NCI-H146 (cell line): ENCODE measurements at regions not wholly inside any gene's neighbourhood (a gene's known extent, or its start where the extent isn't known, plus 50 kb on each side); places are given as distances from the start of the nearest gene placed in this dataset.

Experiments
- DNase-seq: peaks from one replicate; lab custom pipeline; 2025; lab: John Stamatoyannopoulos, UW

DNA sequence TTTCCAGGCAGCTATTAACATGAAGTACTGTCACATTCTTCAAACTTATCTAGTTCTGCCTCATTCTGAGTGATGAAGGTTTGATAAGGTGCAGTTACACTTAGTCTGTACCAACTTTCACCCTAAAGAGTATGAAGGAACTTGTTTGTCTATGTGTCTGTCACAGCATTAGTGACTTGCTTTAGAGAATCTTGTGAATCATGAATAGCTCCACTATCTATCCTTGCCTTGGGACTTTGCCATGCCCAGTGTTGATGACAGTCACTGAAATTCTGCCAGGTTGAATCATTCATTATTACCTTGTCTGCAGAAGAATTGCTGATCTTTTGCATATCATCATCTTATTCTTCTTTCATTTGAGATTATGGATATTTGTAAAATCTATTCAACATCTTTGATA is 50.9 kb upstream of the A1CF start:
- DNase-seq = no peak

- DNase-seq = no peak
Observed at GRCh38 chr10:50937230-50937907, 51.9 kb upstream of the A1CF start.

- no peak for DNase-seq
Observed at GRCh38 chr10:50941629-50942028, 56.2 kb upstream of the A1CF start.

DNA sequence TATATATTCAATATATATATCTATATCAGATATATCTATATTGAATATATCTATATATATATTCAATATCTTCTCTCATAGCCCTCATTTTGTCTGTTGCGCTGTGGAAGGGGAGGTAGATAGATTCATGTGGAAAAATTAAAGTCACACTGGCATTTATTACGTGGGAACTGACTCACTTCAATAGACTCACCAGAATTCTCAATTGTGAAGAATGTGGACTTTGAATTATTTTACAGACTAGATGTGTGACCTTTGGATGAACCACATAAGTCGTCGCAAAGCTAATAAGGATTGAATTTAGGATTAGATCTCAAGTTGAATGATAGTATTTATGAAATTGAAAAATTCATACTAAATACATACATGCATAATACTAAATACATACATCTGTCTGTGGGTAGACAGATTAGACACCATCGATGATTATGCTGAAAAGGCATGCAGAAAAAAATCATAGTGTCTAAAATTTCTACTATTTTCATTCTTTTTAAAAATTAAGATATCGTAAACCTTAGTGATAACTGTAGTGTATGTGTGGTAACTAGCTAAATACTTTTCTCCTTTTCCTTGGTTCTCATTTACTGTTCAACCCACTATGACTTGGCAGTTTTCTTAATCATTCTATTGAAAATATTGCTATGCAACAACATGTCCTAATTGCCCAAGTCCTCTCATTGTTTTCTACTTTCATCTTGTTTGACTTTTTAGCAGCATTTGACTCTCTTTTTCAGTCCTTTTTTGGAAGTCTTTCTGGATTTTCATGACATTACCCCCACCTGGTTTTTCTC is 61.8 kb upstream of the A1CF start:
- no peak for DNase-seq

DNA sequence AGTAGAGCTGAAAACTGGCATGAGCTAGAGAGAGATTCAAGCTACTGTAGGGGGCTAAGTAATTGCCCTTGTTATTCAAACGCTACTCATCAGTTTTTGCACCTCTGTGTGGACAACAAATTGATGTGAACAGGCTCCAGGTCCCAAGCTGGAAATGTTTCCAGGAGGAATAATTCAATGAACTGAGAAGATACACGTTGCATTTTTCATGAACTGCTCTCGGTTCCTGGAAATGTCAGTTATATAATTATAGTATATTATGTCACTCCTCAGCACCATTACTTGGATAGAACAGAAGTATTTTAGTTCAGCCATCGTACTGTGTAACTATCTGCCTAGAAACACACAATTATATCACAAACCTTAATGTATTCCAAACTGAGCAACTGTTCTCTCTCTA is 65.9 kb upstream of the A1CF start:
- no peak for DNase-seq

- DNase-seq = no peak
Observed at GRCh38 chr10:50961297-50961696, 75.9 kb upstream of the A1CF start.

- no peak for DNase-seq
Observed at GRCh38 chr10:50963063-50963462, 77.6 kb upstream of the A1CF start.

- DNase-seq = no peak
Observed at GRCh38 chr10:50968386-50969091, 83.1 kb upstream of the A1CF start.

GRCh38 chr10:50972591-50972990 is 87.2 kb upstream of the A1CF start:
- no peak for DNase-seq

DNA sequence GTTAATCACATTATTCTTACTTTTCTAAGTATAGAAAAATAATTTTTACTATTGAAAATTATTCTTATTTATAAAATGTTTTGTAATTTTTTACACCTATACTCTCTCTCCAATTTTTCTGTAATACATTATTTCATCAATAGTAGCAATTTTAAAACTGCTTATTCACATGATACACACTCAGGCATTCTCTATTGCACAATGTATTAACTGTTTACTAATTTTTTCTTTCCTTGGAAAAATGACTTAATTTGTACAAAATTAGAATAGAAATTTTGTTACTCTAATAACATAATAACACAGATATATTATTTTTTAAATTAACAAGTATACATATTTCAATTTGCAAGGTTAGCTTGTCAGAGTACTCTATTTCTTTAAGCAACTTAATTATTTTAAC is 92.9 kb upstream of the PRKG1 start:
- no peak for DNase-seq

DNA sequence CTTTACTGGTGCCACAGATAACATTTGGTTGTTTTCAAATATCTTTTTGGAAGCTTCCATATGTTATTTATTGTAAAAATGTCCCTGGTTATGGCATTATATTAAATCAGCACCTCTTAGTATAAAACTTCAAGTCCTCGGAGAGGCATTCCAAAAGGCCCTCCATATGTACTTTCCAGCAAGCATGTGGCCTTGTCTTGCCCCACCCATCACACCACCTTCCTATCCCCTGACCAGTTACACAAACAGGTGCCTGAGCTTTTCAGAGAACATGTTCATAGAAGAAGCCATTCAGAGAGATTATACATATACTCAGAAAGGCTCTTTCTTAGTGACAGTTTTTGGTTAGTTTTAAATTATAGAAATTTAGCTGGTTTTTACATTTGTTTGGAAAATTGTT is 92.4 kb upstream of the PRKG1 start:
- DNase-seq = no peak

DNA sequence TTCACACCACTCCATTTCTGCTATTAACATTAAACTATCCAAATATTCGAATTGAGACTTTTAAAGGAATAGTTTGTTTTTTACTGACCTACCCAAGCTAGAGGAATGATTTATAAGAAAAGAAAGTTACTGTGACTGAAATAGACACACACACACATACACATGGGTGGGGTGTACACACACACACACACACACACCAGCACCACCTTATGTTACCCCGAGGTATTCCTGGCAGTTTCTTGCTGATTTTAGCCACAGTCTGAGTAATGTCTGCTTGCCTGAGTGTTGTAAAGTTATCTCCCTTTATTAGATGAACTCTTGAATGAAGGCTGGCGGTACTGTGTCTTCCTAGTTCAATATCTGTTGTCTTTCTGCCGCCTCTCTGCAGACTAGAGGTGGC is 91.3 kb upstream of the PRKG1 start:
- no peak for DNase-seq

DNA sequence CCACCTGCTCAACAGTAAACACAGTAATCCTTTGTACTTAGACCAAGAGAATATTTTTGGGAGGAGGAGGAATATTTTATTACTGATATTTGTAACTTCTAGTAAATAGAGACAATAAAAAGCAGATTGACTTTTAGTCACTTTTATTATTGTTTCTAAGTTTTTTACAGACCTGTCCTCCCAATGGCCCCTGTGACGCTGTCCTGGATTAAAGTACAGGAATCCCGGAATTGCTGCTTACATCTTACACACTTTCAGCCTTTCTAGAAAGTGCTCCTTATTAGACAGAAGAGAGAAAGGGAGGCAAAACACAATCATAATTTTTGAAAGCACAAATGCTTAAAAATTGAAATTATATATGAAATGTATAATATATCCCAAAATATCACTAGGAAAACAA is 86.4 kb upstream of the PRKG1 start:
- DNase-seq = no peak

DNA sequence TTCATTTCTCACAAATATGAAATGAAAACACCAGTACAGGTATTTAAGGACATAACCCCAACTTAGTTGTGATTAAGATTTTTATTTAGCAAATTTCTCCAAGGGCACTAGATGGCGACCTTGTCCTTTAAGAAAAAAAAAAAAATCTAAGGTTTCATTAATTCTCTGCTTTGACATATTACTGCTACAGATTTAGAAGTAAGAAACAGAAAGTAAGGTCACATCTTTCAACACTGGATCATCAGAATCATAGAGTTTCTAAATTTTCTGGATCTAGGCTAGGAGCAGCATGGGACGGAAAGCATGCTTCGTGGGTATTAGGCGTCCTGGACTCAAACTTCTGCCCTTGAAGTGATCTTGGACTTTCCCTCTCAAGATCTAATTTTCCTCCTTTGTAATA is 85.5 kb upstream of the PRKG1 start:
- no peak for DNase-seq

- DNase-seq = no peak
Observed at GRCh38 chr10:50990568-50991455, 83.5 kb upstream of the PRKG1 start.

GRCh38 chr10:50991456-50992355 is 82.6 kb upstream of the PRKG1 start:
- no peak for DNase-seq

DNA sequence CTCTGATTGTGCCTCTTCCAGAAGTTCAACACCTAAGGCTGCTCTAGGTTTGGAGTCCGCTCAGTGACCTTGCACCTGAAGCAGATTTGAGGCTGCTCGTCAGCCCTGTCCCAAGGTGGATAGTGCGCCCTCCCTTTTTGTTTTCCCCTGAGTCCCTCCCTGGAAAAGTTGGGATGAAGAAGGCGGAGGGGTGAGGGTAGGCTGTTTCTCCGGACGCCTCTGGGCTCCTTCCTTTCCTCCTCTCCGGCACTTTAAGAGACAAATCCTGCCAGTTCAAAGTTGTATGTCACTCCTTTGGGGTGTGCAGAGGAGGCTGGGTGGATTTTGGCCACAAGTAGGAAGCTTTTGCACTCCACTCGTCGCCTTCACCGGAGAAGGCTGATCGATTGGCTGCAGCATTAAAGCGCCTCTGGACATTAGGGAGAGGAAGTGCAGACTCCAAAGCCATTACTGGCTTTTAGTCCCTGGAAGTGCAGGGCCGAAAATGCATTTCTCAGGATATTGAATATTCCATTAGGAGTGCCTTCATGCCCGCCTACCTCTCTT is 81.9 kb upstream of the PRKG1 start:
- no peak for DNase-seq

DNA sequence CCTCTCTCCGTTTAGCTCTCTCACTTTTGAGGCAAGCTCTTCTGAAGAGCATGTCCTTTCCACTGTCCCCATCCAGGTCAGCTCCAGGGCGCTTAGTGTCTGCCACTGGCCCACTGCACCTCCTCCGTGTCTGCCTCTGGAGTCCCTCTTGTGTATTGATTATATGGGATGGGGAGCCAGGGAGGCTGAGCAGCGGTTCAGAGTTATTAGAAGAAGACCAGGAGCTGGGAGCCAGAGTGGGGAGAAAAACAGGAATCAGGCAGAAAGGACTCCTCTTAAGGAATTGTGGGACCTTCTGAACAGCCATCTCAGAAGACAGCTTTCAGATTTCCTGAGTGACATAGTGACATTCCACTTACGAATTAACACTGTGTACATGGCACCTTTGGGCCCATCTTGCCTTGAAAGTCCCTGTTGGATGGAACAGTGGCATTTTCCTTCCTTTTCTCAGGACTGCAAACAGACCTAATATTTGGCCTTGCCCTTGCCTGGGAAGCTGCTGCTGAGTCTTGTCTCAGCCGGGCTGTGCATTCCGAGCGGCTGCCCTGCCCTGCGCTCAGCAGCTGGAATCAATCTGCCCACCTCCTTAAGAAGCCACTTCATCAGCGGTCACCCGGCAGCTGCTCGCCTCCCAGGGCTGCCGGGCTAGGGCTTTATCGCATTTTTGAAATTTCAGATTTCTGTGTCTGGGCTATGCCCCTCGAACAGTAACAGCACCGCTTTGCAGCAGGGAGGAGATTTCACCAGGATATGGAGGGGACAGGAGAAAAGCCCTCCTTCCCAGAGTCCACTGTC is 81.1 kb upstream of the PRKG1 start:
- no peak for DNase-seq

- no peak for DNase-seq
Observed at GRCh38 chr10:50993771-50994251, 80.5 kb upstream of the PRKG1 start.

DNA sequence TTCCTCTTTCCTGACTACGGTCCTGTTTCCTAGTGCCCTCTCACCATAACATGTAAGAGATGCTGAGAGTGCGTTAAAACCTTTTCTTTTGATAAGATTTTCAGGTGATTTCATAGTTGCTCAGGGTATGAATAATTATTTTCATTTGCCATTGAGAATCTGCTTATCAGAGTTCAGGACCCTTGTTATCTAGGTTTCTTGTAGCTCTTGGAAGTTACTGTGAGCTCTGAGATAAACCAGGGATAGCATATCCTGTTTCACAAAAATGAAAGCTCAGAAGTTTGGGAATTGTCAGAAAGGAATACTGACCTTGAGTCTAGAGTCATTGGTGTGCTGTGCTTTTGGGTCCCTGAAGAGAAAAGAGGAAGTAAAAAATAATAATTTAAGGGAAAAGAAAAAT is 76.8 kb upstream of the PRKG1 start:
- DNase-seq = no peak
